HG03097 (cell line): ENCODE measurements at regions not wholly inside any gene's neighbourhood (a gene's known extent, or its start where the extent isn't known, plus 50 kb on each side); places are given as distances from the start of the nearest gene placed in this dataset.
"Not testable (repeated sequence)": the region's sequence is repeated elsewhere in the genome, so short reads cannot be mapped to it uniquely, and the experiment has no call there.

ENCODE experiments used
- ATAC-seq: cut with Tn5 transposase; IDR thresholded peaks from one replicate; pipeline ENCODE4 v1.9.1; 2021; ENCODE audit not compliant: unreplicated experiment, low FRiP score

DNA sequence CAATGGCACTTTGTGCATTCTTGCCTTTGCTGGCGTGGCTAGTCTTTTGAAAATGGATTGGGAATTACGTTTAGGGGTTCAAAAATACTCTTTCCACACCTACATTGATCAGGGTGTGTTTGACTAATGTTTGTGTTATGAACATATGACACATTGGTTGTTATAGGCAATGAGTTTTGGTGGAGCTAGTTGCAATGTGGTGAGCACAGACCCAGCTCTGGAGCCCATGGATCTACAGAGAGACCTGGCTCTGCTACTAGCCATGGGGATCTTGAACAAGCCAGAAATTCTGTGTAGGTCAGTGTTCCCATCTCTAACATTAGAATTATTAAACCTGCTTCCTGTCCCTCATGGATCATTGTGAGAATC, 222.4 kb upstream of the UBL3 start:
- ATAC-seq: no peak

DNA sequence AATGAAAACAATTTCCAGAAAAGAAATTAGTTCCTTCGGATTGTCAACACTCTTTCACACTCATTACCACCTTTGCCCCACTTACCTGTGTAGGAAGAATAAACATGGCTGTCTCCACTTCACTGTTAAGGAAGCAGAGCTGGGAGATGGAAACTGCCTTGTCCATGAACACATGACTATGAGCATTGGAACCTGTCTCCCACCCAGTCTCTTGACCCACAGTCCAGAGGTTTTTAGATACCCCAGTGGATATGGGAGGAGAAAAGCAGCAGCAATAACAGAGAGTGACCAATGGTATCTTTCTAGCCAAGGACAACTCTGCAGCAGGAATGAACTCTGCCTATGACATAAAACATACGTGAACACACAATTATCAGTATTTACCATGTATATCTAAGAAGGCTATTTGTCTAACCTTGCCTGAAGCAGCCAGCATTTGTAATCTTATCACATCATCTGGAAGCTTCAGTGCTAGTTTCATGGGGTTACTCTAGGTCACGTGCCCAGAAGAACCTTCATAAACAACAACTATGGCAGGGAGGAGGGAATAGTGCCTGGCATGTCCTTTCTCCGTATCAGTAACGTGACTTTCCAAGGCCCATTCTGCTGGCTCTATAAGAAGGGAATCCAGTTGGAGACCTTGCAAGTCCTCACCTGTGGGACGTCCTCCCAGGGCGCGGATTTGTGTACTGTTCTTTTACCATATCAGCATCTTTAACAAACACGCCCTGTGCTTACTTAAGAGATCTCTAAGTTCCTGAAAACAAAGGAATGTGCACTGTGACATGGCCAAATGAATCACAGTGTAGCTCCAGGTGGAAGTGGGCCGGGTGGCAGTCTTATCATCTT, 221.8 kb upstream of the UBL3 start:
- ATAC-seq: no peak

- ATAC-seq: no peak
Observed at GRCh38 chr13:30065181-30065580, 214.8 kb upstream of the UBL3 start.

DNA sequence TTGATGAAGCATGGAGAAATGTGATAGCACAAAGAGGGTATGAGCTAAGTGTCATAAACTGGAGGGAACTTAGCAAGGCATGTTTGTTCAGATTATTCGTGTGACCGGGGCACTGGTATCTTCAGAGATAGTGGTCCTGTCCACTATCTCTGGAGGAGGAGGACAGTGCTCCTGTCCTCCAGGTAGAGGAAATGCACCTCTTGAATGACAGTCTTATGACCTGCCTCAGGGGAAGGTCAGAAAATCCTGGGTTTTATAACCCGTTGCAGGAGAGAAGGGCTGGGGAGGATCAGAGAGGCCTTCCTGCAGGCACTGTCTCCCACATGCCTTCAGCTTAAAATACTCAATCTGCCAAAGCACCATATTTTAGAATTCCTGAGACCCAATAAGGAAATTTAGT, 213.5 kb upstream of the UBL3 start:
- no peak for ATAC-seq

GRCh38 chr13:30061217-30061616, 210.8 kb upstream of the UBL3 start:
- no peak for ATAC-seq

- ATAC-seq: no peak
Observed at GRCh38 chr13:30058429-30058828, 208.0 kb upstream of the UBL3 start.

DNA sequence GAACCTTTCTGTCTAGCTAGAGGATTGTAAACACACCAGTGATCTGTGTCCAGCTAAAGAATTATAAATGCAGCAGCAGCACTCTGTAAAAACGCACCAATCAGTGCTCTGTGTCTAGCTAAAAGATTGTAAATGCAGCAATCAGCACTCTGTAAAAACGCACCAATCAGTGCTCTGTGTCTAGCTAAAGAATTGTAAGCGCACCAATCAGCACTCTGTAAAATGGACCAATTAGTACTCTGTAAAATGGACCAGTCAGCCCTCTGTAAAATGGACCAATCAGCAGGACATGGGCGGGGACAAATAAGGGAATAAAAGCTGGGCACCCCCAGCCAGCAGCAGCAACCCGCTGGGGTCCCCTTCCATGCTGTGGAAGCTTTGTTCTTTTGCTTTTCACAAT, 204.1 kb upstream of the UBL3 start:
- ATAC-seq: not testable (repeated sequence)

GRCh38 chr13:30053939-30054338, 203.5 kb upstream of the UBL3 start:
- no peak for ATAC-seq

DNA sequence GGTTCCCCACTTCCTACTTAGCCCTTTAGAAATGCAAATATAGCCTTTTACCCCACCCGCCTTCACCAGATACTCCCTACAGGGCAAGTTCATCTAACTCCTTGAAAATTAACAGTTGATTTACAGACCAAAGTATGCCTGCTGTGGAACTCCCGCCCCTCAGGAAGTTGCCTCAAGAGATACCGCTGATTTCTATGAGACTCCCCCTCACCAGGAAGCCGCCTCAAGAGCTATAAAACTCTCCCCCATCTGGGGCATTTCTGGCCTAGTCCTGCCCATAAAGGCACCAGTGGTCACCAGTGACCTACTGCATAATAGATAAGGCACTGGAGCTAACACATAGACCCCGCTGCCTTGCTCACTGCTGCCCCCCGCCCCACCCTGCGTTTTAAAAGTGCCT, 201.7 kb upstream of the UBL3 start:
- ATAC-seq: no peak

DNA sequence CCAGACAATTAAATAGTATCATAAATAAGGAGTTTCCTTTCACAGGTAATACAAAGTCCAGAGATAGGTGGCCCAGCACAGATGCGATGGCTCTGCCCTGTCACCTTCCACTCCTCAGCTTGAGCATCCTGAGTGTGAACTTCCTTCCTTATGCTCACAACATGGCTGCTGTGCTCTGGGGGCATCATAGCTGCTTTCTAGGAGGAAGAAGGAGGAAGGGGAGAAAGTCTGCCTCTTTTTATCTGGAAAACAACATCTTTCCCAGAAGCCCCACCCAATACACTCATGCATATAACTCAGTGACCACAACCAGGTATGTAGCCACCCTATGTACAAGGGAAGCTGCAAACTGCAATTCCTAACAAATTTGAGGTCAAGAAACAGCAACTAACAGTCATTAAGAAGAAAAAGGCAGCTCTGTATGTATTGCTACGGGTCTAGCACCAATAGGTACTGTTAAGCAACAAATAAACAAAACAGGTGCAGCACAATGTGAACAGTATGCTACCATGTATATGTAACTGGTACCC, 201.2 kb upstream of the UBL3 start:
- no peak for ATAC-seq

- no peak for ATAC-seq
Observed at GRCh38 chr13:30049692-30050091, 199.3 kb upstream of the UBL3 start.

GRCh38 chr13:30047154-30047874, 196.9 kb upstream of the UBL3 start:
- ATAC-seq: no peak

DNA sequence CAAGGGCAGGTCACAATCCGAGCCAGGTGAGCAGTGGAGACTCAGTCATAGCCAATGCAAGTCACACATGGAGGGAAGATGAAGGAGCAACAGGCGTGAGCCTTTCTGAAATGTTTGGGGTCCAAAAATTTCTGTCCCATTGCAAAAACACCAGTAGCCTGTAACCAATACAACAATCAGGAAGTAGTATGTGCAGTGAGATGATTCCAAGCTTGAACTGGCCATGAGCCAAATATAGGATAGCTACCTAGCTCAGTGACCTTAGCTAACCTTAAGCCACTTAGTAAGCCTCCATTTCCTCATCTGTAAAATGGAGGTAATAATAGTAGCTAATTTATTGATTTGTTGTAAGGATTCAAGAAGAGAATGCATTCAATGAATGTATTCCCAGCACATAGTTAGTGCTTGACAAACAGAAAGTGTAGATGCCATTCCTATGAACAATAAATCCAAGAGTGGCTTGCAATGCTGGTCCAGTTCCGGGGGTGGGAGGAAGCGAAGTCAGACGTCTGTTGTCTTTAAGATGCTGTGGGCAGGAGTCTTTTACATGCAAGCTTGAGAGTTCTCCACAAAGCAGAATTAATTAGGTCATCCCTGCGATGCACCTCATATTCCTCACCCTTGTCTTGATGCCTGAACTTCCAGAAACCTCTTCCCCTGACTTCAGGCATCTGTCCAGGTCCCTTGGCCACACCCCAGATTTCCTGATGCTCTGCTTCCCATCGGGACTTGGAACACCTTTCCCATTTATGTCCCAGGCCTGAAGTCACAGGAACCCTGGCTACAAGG, 195.7 kb upstream of the UBL3 start:
- ATAC-seq: no peak

GRCh38 chr13:30044932-30045331, 194.5 kb upstream of the UBL3 start:
- no peak for ATAC-seq

DNA sequence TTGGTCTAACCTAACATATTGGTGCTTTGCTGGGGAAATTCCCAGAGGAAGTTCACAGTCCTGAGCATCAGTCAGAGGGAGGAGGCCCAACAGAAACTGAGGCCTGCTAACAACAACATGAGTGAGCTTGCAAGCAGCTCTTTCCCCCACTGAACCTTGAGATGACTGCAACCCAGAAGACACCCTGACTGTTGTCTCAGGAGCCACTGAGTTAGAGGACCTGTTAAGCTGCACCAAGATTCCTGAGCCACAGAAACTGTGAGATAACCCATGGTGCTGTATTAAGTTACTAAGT, 193.2 kb upstream of the UBL3 start:
- ATAC-seq: no peak

DNA sequence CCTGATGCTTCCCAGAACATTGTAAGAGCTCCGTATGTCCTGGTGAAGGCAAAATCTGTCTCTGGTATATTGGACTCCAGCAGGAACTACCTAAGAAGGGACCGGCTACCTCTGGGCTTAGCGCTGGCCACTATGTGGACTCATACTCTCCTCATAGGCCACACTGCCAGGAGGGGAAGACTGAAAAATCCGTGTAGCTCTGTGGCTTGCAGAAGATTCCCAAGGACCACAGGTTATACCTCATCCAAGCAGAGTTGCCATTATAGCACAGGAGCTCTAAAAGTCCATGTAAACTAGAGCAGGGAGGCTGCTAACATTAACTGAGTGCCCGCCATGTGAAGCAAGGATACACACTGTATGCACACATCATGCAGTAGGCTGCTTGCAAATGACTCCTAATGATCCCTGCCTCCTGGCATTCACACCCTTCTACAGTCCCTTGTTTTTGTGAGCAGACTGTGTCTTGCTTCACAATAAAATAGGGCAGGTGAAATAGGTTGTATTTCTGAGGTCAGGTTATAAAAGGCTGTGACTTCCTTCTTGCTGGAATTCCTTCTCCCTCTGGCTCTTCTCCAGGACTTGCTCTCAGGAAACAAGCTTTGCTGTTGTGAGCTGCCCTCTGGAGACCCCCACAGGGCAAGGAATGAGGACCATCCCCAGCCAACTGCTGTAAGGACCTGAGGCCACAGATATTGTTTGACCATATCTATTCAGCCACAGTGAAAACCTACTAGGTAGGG, 192.6 kb upstream of the UBL3 start:
- ATAC-seq: no peak

DNA sequence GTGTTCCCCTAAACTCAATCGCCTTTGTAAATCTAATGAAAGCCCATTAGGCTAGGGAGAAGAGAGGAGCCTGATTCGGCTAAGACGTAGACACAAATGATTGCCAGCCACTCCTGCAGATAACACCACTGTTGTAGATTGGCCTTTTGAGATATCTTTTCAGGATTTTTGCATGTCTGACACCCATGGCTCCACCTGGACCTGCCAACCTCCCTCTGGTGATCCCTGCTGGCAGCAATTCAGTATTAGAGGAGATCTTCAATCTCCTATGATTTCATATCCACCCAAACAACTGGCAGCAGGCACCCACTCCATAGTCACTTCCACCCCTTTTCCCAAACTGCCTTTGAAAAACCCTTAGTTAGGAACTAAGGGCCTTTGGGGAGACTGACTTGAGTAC, 191.9 kb upstream of the UBL3 start:
- no peak for ATAC-seq

- no peak for ATAC-seq
Observed at GRCh38 chr13:30039511-30039911, 189.1 kb upstream of the UBL3 start.

- ATAC-seq: no peak
Observed at GRCh38 chr13:30038884-30039283, 188.5 kb upstream of the UBL3 start.

- no peak for ATAC-seq
Observed at GRCh38 chr13:30037766-30038165, 187.3 kb upstream of the UBL3 start.

DNA sequence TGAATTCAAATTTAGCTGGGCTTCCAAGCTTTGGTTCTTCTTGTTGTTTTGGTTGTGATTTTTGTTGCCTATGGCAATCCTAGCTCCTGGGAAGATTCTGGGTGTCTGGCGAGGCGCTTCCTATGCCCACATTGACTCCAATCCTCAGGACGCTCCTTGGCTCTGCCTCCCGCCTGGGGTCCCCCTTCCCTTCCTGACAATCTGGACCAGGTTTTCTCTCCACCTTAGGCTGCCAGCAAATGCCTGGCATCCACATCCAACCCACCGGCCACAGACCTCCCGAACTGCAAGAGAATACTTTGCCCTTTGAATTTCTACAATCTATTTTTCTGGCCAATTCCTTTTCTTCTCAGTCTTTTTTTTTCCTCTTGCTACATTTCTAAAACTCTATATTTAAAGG, 186.9 kb upstream of the UBL3 start:
- no peak for ATAC-seq
